ENCODE measurements at regions not wholly inside any gene's neighbourhood (a gene's known extent, or its start where the extent isn't known, plus 50 kb on each side); places are given as distances from the start of the nearest gene placed in this dataset.

DNA sequence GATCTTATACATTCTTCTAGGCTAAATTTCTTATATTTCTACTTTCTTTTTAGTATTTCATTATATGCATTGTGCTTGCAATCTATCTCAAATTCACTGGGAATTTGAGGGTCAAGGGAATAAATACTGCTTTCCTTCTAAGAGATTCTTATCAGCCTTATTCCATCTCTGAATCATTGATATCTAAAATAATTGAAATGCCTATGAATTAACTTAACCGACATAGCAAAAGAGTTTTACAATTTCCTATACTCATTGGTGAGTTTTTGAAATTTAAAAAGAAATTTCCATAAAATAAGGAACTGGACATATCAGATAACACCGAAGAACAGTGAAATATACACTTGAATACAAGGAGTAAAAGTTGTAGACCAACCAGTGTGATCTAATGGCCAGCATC is 373.7 kb downstream of the NAF1 start:
- H3K27ac ChIP-seq (ENCODE audit: low read depth), result no peak overlapping the region
- no peaks in the 10 kb centered on the region for H3F3A ChIP-seq (replicated peaks; ENCODE audit: low read depth)
- H3K4me3 Mint-ChIP-seq, result no peak overlapping the region
- no peaks in the 10 kb centered on the region for H3K9me2 ChIP-seq (ENCODE audit: insufficient read depth)
- no peaks in the 10 kb centered on the region for H4K20me1 ChIP-seq (replicated peaks; ENCODE audit: insufficient read depth)
- TF ChIP-seq, protein P1, sequence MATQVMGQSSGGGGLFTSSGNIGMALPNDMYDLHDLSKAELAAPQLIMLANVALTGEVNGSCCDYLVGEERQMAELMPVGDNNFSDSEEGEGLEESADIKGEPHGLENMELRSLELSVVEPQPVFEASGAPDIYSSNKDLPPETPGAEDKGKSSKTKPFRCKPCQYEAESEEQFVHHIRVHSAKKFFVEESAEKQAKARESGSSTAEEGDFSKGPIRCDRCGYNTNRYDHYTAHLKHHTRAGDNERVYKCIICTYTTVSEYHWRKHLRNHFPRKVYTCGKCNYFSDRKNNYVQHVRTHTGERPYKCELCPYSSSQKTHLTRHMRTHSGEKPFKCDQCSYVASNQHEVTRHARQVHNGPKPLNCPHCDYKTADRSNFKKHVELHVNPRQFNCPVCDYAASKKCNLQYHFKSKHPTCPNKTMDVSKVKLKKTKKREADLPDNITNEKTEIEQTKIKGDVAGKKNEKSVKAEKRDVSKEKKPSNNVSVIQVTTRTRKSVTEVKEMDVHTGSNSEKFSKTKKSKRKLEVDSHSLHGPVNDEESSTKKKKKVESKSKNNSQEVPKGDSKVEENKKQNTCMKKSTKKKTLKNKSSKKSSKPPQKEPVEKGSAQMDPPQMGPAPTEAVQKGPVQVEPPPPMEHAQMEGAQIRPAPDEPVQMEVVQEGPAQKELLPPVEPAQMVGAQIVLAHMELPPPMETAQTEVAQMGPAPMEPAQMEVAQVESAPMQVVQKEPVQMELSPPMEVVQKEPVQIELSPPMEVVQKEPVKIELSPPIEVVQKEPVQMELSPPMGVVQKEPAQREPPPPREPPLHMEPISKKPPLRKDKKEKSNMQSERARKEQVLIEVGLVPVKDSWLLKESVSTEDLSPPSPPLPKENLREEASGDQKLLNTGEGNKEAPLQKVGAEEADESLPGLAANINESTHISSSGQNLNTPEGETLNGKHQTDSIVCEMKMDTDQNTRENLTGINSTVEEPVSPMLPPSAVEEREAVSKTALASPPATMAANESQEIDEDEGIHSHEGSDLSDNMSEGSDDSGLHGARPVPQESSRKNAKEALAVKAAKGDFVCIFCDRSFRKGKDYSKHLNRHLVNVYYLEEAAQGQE (IDR thresholded peaks at IDR 0.05; ENCODE audit: unreplicated experiment), result no peak
- TF ChIP-seq, protein P2, sequence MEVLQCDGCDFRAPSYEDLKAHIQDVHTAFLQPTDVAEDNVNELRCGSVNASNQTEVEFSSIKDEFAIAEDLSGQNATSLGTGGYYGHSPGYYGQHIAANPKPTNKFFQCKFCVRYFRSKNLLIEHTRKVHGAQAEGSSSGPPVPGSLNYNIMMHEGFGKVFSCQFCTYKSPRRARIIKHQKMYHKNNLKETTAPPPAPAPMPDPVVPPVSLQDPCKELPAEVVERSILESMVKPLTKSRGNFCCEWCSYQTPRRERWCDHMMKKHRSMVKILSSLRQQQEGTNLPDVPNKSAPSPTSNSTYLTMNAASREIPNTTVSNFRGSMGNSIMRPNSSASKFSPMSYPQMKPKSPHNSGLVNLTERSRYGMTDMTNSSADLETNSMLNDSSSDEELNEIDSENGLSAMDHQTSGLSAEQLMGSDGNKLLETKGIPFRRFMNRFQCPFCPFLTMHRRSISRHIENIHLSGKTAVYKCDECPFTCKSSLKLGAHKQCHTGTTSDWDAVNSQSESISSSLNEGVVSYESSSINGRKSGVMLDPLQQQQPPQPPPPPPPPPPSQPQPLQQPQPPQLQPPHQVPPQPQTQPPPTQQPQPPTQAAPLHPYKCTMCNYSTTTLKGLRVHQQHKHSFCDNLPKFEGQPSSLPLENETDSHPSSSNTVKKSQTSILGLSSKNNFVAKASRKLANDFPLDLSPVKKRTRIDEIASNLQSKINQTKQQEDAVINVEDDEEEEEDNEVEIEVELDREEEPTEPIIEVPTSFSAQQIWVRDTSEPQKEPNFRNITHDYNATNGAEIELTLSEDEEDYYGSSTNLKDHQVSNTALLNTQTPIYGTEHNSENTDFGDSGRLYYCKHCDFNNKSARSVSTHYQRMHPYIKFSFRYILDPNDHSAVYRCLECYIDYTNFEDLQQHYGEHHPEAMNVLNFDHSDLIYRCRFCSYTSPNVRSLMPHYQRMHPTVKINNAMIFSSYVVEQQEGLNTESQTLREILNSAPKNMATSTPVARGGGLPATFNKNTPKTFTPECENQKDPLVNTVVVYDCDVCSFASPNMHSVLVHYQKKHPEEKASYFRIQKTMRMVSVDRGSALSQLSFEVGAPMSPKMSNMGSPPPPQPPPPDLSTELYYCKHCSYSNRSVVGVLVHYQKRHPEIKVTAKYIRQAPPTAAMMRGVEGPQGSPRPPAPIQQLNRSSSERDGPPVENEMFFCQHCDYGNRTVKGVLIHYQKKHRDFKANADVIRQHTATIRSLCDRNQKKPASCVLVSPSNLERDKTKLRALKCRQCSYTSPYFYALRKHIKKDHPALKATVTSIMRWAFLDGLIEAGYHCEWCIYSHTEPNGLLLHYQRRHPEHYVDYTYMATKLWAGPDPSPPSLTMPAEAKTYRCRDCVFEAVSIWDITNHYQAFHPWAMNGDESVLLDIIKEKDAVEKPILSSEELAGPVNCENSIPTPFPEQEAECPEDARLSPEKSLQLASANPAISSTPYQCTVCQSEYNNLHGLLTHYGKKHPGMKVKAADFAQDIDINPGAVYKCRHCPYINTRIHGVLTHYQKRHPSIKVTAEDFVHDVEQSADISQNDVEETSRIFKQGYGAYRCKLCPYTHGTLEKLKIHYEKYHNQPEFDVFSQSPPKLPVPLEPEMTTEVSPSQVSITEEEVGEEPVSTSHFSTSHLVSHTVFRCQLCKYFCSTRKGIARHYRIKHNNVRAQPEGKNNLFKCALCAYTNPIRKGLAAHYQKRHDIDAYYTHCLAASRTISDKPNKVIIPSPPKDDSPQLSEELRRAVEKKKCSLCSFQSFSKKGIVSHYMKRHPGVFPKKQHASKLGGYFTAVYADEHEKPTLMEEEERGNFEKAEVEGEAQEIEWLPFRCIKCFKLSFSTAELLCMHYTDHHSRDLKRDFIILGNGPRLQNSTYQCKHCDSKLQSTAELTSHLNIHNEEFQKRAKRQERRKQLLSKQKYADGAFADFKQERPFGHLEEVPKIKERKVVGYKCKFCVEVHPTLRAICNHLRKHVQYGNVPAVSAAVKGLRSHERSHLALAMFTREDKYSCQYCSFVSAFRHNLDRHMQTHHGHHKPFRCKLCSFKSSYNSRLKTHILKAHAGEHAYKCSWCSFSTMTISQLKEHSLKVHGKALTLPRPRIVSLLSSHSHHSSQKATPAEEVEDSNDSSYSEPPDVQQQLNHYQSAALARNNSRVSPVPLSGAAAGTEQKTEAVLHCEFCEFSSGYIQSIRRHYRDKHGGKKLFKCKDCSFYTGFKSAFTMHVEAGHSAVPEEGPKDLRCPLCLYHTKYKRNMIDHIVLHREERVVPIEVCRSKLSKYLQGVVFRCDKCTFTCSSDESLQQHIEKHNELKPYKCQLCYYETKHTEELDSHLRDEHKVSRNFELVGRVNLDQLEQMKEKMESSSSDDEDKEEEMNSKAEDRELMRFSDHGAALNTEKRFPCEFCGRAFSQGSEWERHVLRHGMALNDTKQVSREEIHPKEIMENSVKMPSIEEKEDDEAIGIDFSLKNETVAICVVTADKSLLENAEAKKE (CRISPR knock-in tag; IDR thresholded peaks at IDR 0.05), result no peak
- TF ChIP-seq ZNF331 (CRISPR knock-in tag; IDR thresholded peaks at IDR 0.05; ENCODE audit: low read depth), result no peak
- no peak for TF ChIP-seq STAT1 (IDR thresholded peaks at IDR 0.05; ENCODE audit: unreplicated experiment)
- no peak for TF ChIP-seq EZH2 (IDR thresholded peaks at IDR 0.05; ENCODE audit: low read depth, unreplicated experiment)
- TF ChIP-seq, protein P3, sequence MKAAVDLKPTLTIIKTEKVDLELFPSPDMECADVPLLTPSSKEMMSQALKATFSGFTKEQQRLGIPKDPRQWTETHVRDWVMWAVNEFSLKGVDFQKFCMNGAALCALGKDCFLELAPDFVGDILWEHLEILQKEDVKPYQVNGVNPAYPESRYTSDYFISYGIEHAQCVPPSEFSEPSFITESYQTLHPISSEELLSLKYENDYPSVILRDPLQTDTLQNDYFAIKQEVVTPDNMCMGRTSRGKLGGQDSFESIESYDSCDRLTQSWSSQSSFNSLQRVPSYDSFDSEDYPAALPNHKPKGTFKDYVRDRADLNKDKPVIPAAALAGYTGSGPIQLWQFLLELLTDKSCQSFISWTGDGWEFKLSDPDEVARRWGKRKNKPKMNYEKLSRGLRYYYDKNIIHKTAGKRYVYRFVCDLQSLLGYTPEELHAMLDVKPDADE (IDR thresholded peaks at IDR 0.05), result no peak
- TF ChIP-seq CREB1 (CRISPR knock-in tag; IDR thresholded peaks at IDR 0.05; ENCODE audit: low read depth), result no peak
- TF ChIP-seq EZH2phosphoT487 (IDR thresholded peaks at IDR 0.05; ENCODE audit: unreplicated experiment), result no peak
- TF ChIP-seq JUNB (IDR thresholded peaks at IDR 0.05; ENCODE audit: unreplicated experiment), result no peak
- no peak for TF ChIP-seq ZNF114 (CRISPR knock-in tag; IDR thresholded peaks at IDR 0.05)
- no peak for TF ChIP-seq CTCF (conservative IDR thresholded peaks at IDR 0.05; ENCODE audit: low read depth in 2 of 2)
- H3K9me3 Mint-ChIP-seq, result no peaks in the 10 kb centered on the region
- no peaks in the 10 kb centered on the region for H3K27me3 ChIP-seq (ENCODE audit: insufficient read depth)
- no peaks in the 10 kb centered on the region for H3K4me1 ChIP-seq (ENCODE audit: insufficient read depth)
- H3K4me1 Mint-ChIP-seq, result no peaks in the 10 kb centered on the region
- DNase-seq (ENCODE audit: low spot score), result no peak
- H3K27ac Mint-ChIP-seq, result no peak overlapping the region
- no peak overlapping the region for H3K4me3 ChIP-seq
- H3K79me2 ChIP-seq (replicated peaks; ENCODE audit: insufficient read depth), result no peaks in the 10 kb centered on the region
- no peak overlapping the region for H2AFZ ChIP-seq
- no peak for ATAC-seq
- no peaks in the 10 kb centered on the region for H3K36me3 Mint-ChIP-seq (ENCODE audit: low read depth)
- H3K27me3 Mint-ChIP-seq (ENCODE audit: insufficient read depth, low read depth, poor library complexity), result no peaks in the 10 kb centered on the region
- H3K36me3 ChIP-seq (ENCODE audit: insufficient read depth), result no peaks in the 10 kb centered on the region
- H3K4me2 ChIP-seq, result no peak overlapping the region
